ENCODE measurements at regions not wholly inside any gene's neighbourhood (a gene's known extent, or its start where the extent isn't known, plus 50 kb on each side); places are given as distances from the start of the nearest gene placed in this dataset.

DNA sequence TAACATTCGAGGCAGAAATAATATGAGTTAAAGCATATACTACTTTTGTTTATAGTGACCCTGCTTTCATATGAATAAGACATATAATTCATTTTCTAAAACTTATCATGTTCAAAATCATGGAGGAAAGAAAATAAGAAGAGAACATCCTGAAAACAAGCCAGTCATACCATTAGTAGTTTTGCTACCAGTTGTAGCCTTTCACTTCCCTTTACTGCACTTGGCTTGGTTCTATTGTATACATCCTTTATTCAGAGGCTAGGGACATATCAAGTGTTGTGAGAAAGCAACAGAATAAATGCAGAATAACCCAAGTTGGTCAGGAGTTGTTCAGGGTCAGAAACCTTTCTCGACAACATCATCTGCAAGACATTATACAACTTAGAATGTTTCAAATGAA, 598.7 kb downstream of the SOX5 start:
- no peak overlapping the region for H3K27ac Mint-ChIP-seq (ENCODE audit: unreplicated experiment)
- H3K4me3 Mint-ChIP-seq (ENCODE audit: low read depth, unreplicated experiment): no peak overlapping the region
- H3K9me3 Mint-ChIP-seq (ENCODE audit: low read depth, unreplicated experiment): peaks cover 5% of the 10 kb centered on the region
- DNase-seq: no peak
- no peak for TF ChIP-seq CTCF (IDR thresholded peaks at IDR 0.05; ENCODE audit: unreplicated experiment)
- intact Hi-C loops (cut with micrococcal nuclease; ENCODE audit: unreplicated experiment): no loop called here
- no peaks in the 10 kb centered on the region for H3K36me3 Mint-ChIP-seq (ENCODE audit: insufficient read depth, unreplicated experiment)
- no TSS peak for BruUV-seq (replicated peaks)
- H3K27me3 Mint-ChIP-seq (ENCODE audit: unreplicated experiment): no peaks in the 10 kb centered on the region
- CTCF ChIA-PET: no interaction called here
- H3K4me1 Mint-ChIP-seq (ENCODE audit: low read depth, unreplicated experiment): no peaks in the 10 kb centered on the region

DNA sequence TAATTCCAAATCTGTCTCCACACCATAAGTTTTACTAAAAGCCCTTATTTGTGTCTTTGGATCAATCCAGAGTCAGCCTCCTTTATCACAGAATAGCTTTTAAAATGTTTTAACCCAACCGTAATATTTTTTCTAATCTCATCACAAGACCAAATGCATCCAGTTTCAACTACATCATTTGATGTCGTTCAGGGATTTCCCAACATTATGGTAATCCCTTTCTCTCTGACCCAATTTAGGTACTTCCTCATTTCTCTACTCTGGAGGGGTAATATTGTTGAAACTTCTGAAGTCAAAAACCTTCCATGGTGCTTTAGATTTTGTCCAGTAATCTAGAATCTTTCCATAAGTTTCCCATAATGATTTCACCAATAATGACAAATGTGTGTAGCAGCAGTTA, 596.8 kb downstream of the SOX5 start:
- BruUV-seq (replicated peaks): no TSS peak
- no peak for TF ChIP-seq CTCF (IDR thresholded peaks at IDR 0.05; ENCODE audit: unreplicated experiment)
- Mint-ChIP-seq H3K4me1 (ENCODE audit: low read depth, unreplicated experiment) (no peaks in the 10 kb centered on the region), H3K4me3 (ENCODE audit: low read depth, unreplicated experiment) (no peak overlapping the region), H3K9me3 (ENCODE audit: low read depth, unreplicated experiment) (peaks cover 5% of the 10 kb centered on the region), H3K27ac (ENCODE audit: unreplicated experiment) (no peak overlapping the region), H3K27me3 (ENCODE audit: unreplicated experiment) (no peaks in the 10 kb centered on the region), H3K36me3 (ENCODE audit: insufficient read depth, unreplicated experiment) (no peaks in the 10 kb centered on the region)
- CTCF ChIA-PET: no interaction called here
- intact Hi-C loops (cut with micrococcal nuclease; ENCODE audit: unreplicated experiment): no loop called here
- no peak for DNase-seq

- CTCF ChIA-PET: no interaction called here
- TF ChIP-seq CTCF (IDR thresholded peaks at IDR 0.05; ENCODE audit: unreplicated experiment): no peak
- Mint-ChIP-seq H3K36me3 (ENCODE audit: insufficient read depth, unreplicated experiment) (no peaks in the 10 kb centered on the region), H3K27ac (ENCODE audit: unreplicated experiment) (no peak overlapping the region), H3K27me3 (ENCODE audit: unreplicated experiment) (no peaks in the 10 kb centered on the region), H3K4me1 (ENCODE audit: low read depth, unreplicated experiment) (no peaks in the 10 kb centered on the region), H3K9me3 (ENCODE audit: low read depth, unreplicated experiment) (peaks cover 5% of the 10 kb centered on the region), H3K4me3 (ENCODE audit: low read depth, unreplicated experiment) (no peak overlapping the region)
- intact Hi-C loops (cut with micrococcal nuclease; ENCODE audit: unreplicated experiment): no loop called here
- no peak for DNase-seq
- BruUV-seq (replicated peaks): no TSS peak
Measured at GRCh38 chr12:23354800-23355199, 594.7 kb downstream of the SOX5 start.

GRCh38 chr12:23356440-23356839, 593.0 kb downstream of the SOX5 start:
- Mint-ChIP-seq H3K9me3 (ENCODE audit: low read depth, unreplicated experiment) (peaks cover 5% of the 10 kb centered on the region), H3K27ac (ENCODE audit: unreplicated experiment) (no peak overlapping the region), H3K4me3 (ENCODE audit: low read depth, unreplicated experiment) (no peak overlapping the region), H3K27me3 (ENCODE audit: unreplicated experiment) (no peaks in the 10 kb centered on the region), H3K36me3 (ENCODE audit: insufficient read depth, unreplicated experiment) (no peaks in the 10 kb centered on the region), H3K4me1 (ENCODE audit: low read depth, unreplicated experiment) (no peaks in the 10 kb centered on the region)
- DNase-seq: no peak
- no peak for TF ChIP-seq CTCF (IDR thresholded peaks at IDR 0.05; ENCODE audit: unreplicated experiment)
- CTCF ChIA-PET: no interaction called here
- BruUV-seq (replicated peaks): no TSS peak
- intact Hi-C loops (cut with micrococcal nuclease; ENCODE audit: unreplicated experiment): no loop called here

Measured in Calu3 (cell line).